GM18520 (cell line): ENCODE measurements at regions not wholly inside any gene's neighbourhood (a gene's known extent, or its start where the extent isn't known, plus 50 kb on each side); places are given as distances from the start of the nearest gene placed in this dataset.
"Not testable (repeated sequence)": the region's sequence is repeated elsewhere in the genome, so short reads cannot be mapped to it uniquely, and the experiment has no call there.

Source experiments
- ATAC-seq: cut with Tn5 transposase; IDR thresholded peaks from one replicate; pipeline ENCODE4 v1.9.1; 2021; ENCODE audit not compliant: unreplicated experiment

GRCh38 chr6:119527231-119527578 is 177.6 kb upstream of the MAN1A1 start:
- ATAC-seq = no peak

- ATAC-seq = no peak
These were observed 177.1 kb upstream of the MAN1A1 start for GRCh38 chr6:119526561-119527230.

GRCh38 chr6:119524410-119524809 is 174.8 kb upstream of the MAN1A1 start:
- ATAC-seq = no peak

GRCh38 chr6:119523556-119523955 is 174.0 kb upstream of the MAN1A1 start:
- no peak for ATAC-seq

- ATAC-seq = no peak
These were observed 171.7 kb upstream of the MAN1A1 start for GRCh38 chr6:119521251-119521650.

- ATAC-seq = no peak
These were observed 167.9 kb upstream of the MAN1A1 start for GRCh38 chr6:119517428-119517827.

- ATAC-seq = no peak
These were observed 164.8 kb upstream of the MAN1A1 start for GRCh38 chr6:119514345-119514744.

- no peak for ATAC-seq
These were observed 161.5 kb upstream of the MAN1A1 start for GRCh38 chr6:119511024-119511423.

- no peak for ATAC-seq
These were observed 160.7 kb upstream of the MAN1A1 start for GRCh38 chr6:119510246-119510645.

GRCh38 chr6:119506631-119507174 is 157.1 kb upstream of the MAN1A1 start:
- ATAC-seq = no peak

GRCh38 chr6:119501798-119502483 is 152.4 kb upstream of the MAN1A1 start:
- peak; percentile 53 for ATAC-seq

- ATAC-seq = no peak
These were observed 150.2 kb upstream of the MAN1A1 start for GRCh38 chr6:119499797-119500196.

- ATAC-seq = no peak
These were observed 148.6 kb upstream of the MAN1A1 start for GRCh38 chr6:119497988-119498727.

- no peak for ATAC-seq
These were observed 145.7 kb upstream of the MAN1A1 start for GRCh38 chr6:119495230-119495683.

GRCh38 chr6:119493980-119494379 is 144.4 kb upstream of the MAN1A1 start:
- ATAC-seq = no peak

- not testable (repeated sequence) for ATAC-seq
These were observed 141.6 kb upstream of the MAN1A1 start for GRCh38 chr6:119491112-119491511.

GRCh38 chr6:119490050-119490449 is 140.5 kb upstream of the MAN1A1 start:
- not testable (repeated sequence) for ATAC-seq

GRCh38 chr6:119484598-119484997 is 135.0 kb upstream of the MAN1A1 start:
- ATAC-seq = no peak

GRCh38 chr6:119483908-119484307 is 134.3 kb upstream of the MAN1A1 start:
- ATAC-seq = no peak

GRCh38 chr6:119482850-119483285 is 133.3 kb upstream of the MAN1A1 start:
- no peak for ATAC-seq

GRCh38 chr6:119481976-119482375 is 132.4 kb upstream of the MAN1A1 start:
- ATAC-seq = no peak
